ENCODE measurements at regions not wholly inside any gene's neighbourhood (a gene's known extent, or its start where the extent isn't known, plus 50 kb on each side); places are given as distances from the start of the nearest gene placed in this dataset.

GRCh38 chr12:82097438-82097837, 260.7 kb downstream of the CCDC59 start:
- Mint-ChIP-seq H3K27me3 (no peaks in the 10 kb centered on the region), H3K4me1 (no peaks in the 10 kb centered on the region), H3K27ac (no peak overlapping the region), H3K9me3 (ENCODE audit: insufficient read depth) (peaks cover 5% of the 10 kb centered on the region), H3K4me3 (no peak overlapping the region)
- ATAC-seq (ENCODE audit: low read depth) (no peak), DNase-seq (no peak)
- no peak overlapping the region for H3K4me2 ChIP-seq (replicated peaks; ENCODE audit: low read depth, low read length, poor library complexity, severe bottlenecking)
- CTCF ChIA-PET: no interaction called here
- TF ChIP-seq, protein P1, sequence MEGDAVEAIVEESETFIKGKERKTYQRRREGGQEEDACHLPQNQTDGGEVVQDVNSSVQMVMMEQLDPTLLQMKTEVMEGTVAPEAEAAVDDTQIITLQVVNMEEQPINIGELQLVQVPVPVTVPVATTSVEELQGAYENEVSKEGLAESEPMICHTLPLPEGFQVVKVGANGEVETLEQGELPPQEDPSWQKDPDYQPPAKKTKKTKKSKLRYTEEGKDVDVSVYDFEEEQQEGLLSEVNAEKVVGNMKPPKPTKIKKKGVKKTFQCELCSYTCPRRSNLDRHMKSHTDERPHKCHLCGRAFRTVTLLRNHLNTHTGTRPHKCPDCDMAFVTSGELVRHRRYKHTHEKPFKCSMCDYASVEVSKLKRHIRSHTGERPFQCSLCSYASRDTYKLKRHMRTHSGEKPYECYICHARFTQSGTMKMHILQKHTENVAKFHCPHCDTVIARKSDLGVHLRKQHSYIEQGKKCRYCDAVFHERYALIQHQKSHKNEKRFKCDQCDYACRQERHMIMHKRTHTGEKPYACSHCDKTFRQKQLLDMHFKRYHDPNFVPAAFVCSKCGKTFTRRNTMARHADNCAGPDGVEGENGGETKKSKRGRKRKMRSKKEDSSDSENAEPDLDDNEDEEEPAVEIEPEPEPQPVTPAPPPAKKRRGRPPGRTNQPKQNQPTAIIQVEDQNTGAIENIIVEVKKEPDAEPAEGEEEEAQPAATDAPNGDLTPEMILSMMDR (IDR thresholded peaks at IDR 0.05): no peak
- no peak for TF ChIP-seq EZH2 (IDR thresholded peaks at IDR 0.05; ENCODE audit: borderline replicate concordance, insufficient read depth, low read depth, low read length, poor library complexity, severe bottlenecking)
- 63% methylated on average over 1 of the region's 1 CpG for WGBS (ENCODE audit: insufficient coverage)
- H4K20me1 ChIP-seq (ENCODE audit: control insufficient read depth, insufficient read depth, low read length, poor library complexity, severe bottlenecking): no peaks in the 10 kb centered on the region
- H3K4me1 ChIP-seq (ENCODE audit: control insufficient read depth in 2 of 2, insufficient read depth in 2 of 2, low read length in 2 of 2): no peaks in the 10 kb centered on the region
- POLR2A ChIA-PET: no interaction called here
- no peak overlapping the region for H3K4me3 ChIP-seq (ENCODE audit: control extremely low read depth in 1 of 5, extremely low read depth in 1 of 5, insufficient read depth in 1 of 5, low read depth in 2 of 5, low read length in 4 of 5)
- H3K9me3 ChIP-seq (ENCODE audit: control extremely low read depth in 1 of 3, control insufficient read depth in 2 of 3, insufficient read depth in 1 of 3, low read length in 2 of 3): peaks cover 0 to 5% (median 0%) of the 10 kb centered on the region in 3 donors
- H3K27me3 ChIP-seq (replicated peaks in 1 of 4; ENCODE audit: control extremely low read depth in 1 of 4, control insufficient read depth in 3 of 4, insufficient read depth in 4 of 4, low read length in 3 of 4): no peaks in the 10 kb centered on the region
- no peaks in the 10 kb centered on the region for H3K36me3 ChIP-seq (replicated peaks in 1 of 2; ENCODE audit: control extremely low read depth in 1 of 2, control insufficient read depth in 1 of 2, extremely low read depth in 1 of 2, insufficient read depth in 2 of 2, low read length in 1 of 2)
- H3K9ac ChIP-seq (ENCODE audit: low read length): no peak overlapping the region
- no peak overlapping the region for H2AFZ ChIP-seq (ENCODE audit: insufficient read depth, low read depth, low read length, poor library complexity, severe bottlenecking)
- intact Hi-C loops (cut with micrococcal nuclease): no loop called here
- no peak overlapping the region for H3K27ac ChIP-seq (ENCODE audit: low read length in 2 of 2)
- no peaks in the 10 kb centered on the region for H3K79me2 ChIP-seq (ENCODE audit: control insufficient read depth, insufficient read depth, low read length)

GRCh38 chr12:82090165-82090564, 268.0 kb downstream of the CCDC59 start:
- intact Hi-C loops (cut with micrococcal nuclease): no loop called here
- H2AFZ ChIP-seq (ENCODE audit: insufficient read depth, low read depth, low read length, poor library complexity, severe bottlenecking): no peak overlapping the region
- no peaks in the 10 kb centered on the region for H3K79me2 ChIP-seq (ENCODE audit: control insufficient read depth, insufficient read depth, low read length)
- no peak overlapping the region for H3K4me2 ChIP-seq (replicated peaks; ENCODE audit: low read depth, low read length, poor library complexity, severe bottlenecking)
- WGBS (ENCODE audit: insufficient coverage): no CpG with 5 or more reads among the region's 1 CpG
- POLR2A ChIA-PET: no interaction called here
- Mint-ChIP-seq H3K4me3 (no peak overlapping the region), H3K27ac (no peak overlapping the region), H3K9me3 (ENCODE audit: insufficient read depth) (peaks cover 4% of the 10 kb centered on the region), H3K4me1 (no peaks in the 10 kb centered on the region), H3K27me3 (no peaks in the 10 kb centered on the region)
- H3K9me3 ChIP-seq (ENCODE audit: control extremely low read depth in 1 of 3, control insufficient read depth in 2 of 3, insufficient read depth in 1 of 3, low read length in 2 of 3): no peaks in the 10 kb centered on the region
- TF ChIP-seq EZH2 (IDR thresholded peaks at IDR 0.05; ENCODE audit: borderline replicate concordance, insufficient read depth, low read depth, low read length, poor library complexity, severe bottlenecking): no peak
- TF ChIP-seq, protein P1 (IDR thresholded peaks at IDR 0.05): no peak
- no peaks in the 10 kb centered on the region for H4K20me1 ChIP-seq (ENCODE audit: control insufficient read depth, insufficient read depth, low read length, poor library complexity, severe bottlenecking)
- H3K27me3 ChIP-seq (replicated peaks in 1 of 4; ENCODE audit: control extremely low read depth in 1 of 4, control insufficient read depth in 3 of 4, insufficient read depth in 4 of 4, low read length in 3 of 4): no peaks in the 10 kb centered on the region
- H3K27ac ChIP-seq (ENCODE audit: low read length in 2 of 2): no peak overlapping the region
- no peak overlapping the region for H3K9ac ChIP-seq (ENCODE audit: low read length)
- DNase-seq (no peak), ATAC-seq (ENCODE audit: low read depth) (no peak)
- H3K4me1 ChIP-seq (ENCODE audit: control insufficient read depth in 2 of 2, insufficient read depth in 2 of 2, low read length in 2 of 2): no peaks in the 10 kb centered on the region
- CTCF ChIA-PET: no interaction called here
- H3K36me3 ChIP-seq (replicated peaks in 1 of 2; ENCODE audit: control extremely low read depth in 1 of 2, control insufficient read depth in 1 of 2, extremely low read depth in 1 of 2, insufficient read depth in 2 of 2, low read length in 1 of 2): no peaks in the 10 kb centered on the region
- no peak overlapping the region for H3K4me3 ChIP-seq (ENCODE audit: control extremely low read depth in 1 of 5, extremely low read depth in 1 of 5, insufficient read depth in 1 of 5, low read depth in 2 of 5, low read length in 4 of 5)
